ENCODE measurements at regions not wholly inside any gene's neighbourhood (a gene's known extent, or its start where the extent isn't known, plus 50 kb on each side); places are given as distances from the start of the nearest gene placed in this dataset.

DNA sequence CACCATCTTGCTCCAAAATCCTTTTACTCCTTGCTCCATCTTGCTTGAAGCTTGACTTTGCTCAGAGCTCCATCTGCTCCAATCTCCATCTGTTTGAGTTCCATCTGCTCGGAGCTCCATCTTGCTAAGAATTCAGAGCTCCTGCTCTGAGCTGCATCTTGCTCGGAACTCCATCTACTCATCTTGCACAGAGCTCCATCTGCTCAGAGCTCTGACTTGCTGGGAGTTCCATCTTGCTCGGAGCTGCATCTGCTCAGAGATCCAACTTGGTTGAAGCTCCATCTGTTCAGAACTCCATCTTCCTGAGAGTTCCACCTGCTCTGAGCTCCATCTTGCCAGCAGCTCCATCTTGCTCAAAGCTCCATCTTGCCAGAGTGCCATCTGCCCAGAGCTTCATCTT, 80.6 kb upstream of the ZNF98 start:
- no peak for TF ChIP-seq POLR2A (IDR thresholded peaks at IDR 0.05)
- TF ChIP-seq, protein P1, sequence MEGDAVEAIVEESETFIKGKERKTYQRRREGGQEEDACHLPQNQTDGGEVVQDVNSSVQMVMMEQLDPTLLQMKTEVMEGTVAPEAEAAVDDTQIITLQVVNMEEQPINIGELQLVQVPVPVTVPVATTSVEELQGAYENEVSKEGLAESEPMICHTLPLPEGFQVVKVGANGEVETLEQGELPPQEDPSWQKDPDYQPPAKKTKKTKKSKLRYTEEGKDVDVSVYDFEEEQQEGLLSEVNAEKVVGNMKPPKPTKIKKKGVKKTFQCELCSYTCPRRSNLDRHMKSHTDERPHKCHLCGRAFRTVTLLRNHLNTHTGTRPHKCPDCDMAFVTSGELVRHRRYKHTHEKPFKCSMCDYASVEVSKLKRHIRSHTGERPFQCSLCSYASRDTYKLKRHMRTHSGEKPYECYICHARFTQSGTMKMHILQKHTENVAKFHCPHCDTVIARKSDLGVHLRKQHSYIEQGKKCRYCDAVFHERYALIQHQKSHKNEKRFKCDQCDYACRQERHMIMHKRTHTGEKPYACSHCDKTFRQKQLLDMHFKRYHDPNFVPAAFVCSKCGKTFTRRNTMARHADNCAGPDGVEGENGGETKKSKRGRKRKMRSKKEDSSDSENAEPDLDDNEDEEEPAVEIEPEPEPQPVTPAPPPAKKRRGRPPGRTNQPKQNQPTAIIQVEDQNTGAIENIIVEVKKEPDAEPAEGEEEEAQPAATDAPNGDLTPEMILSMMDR (IDR thresholded peaks at IDR 0.05 in 4 of 5, conservative IDR thresholded peaks at IDR 0.05 in 1 of 5): no peak
